HG03521 (cell line): ENCODE measurements at regions not wholly inside any gene's neighbourhood (a gene's known extent, or its start where the extent isn't known, plus 50 kb on each side); places are given as distances from the start of the nearest gene placed in this dataset.

Experiments
- ATAC-seq: cut with Tn5 transposase; IDR thresholded peaks from one replicate; pipeline ENCODE4 v1.9.1; 2021; ENCODE audit warnings: mild to moderate bottlenecking, moderate library complexity; ENCODE audit not compliant: unreplicated experiment

- ATAC-seq: no peak
These were observed 203.0 kb upstream of the MIR17HG start for GRCh38 chr13:91144486-91144885.

GRCh38 chr13:91145571-91146205, 201.8 kb upstream of the MIR17HG start:
- no peak for ATAC-seq

- no peak for ATAC-seq
These were observed 200.9 kb upstream of the MIR17HG start for GRCh38 chr13:91146601-91147000.

- no peak for ATAC-seq
These were observed 199.4 kb upstream of the MIR17HG start for GRCh38 chr13:91148098-91148497.

GRCh38 chr13:91151921-91152320, 195.6 kb upstream of the MIR17HG start:
- no peak for ATAC-seq

- ATAC-seq: no peak
These were observed 194.1 kb upstream of the MIR17HG start for GRCh38 chr13:91153372-91153771.

- peak; percentile 66 for ATAC-seq
These were observed 192.7 kb upstream of the MIR17HG start for GRCh38 chr13:91154558-91155353.

- no peak for ATAC-seq
These were observed 191.9 kb upstream of the MIR17HG start for GRCh38 chr13:91155512-91156114.

- ATAC-seq: no peak
These were observed 190.0 kb upstream of the MIR17HG start for GRCh38 chr13:91157273-91158016.

GRCh38 chr13:91158017-91158395, 189.5 kb upstream of the MIR17HG start:
- no peak for ATAC-seq

GRCh38 chr13:91162180-91162579, 185.3 kb upstream of the MIR17HG start:
- ATAC-seq: no peak

GRCh38 chr13:91162589-91162988, 184.9 kb upstream of the MIR17HG start:
- no peak for ATAC-seq

GRCh38 chr13:91165758-91166157, 181.7 kb upstream of the MIR17HG start:
- ATAC-seq: no peak

- ATAC-seq: no peak
These were observed 180.6 kb upstream of the MIR17HG start for GRCh38 chr13:91166714-91167511.

- no peak for ATAC-seq
These were observed 179.6 kb upstream of the MIR17HG start for GRCh38 chr13:91167706-91168385.

- ATAC-seq: no peak
These were observed 179.1 kb upstream of the MIR17HG start for GRCh38 chr13:91168386-91168711.

GRCh38 chr13:91169321-91170050, 178.0 kb upstream of the MIR17HG start:
- no peak for ATAC-seq

- ATAC-seq: no peak
These were observed 175.3 kb upstream of the MIR17HG start for GRCh38 chr13:91172160-91172559.

- no peak for ATAC-seq
These were observed 172.5 kb upstream of the MIR17HG start for GRCh38 chr13:91174886-91175501.
